ENCODE measurements at regions not wholly inside any gene's neighbourhood (a gene's known extent, or its start where the extent isn't known, plus 50 kb on each side); places are given as distances from the start of the nearest gene placed in this dataset.

DNA sequence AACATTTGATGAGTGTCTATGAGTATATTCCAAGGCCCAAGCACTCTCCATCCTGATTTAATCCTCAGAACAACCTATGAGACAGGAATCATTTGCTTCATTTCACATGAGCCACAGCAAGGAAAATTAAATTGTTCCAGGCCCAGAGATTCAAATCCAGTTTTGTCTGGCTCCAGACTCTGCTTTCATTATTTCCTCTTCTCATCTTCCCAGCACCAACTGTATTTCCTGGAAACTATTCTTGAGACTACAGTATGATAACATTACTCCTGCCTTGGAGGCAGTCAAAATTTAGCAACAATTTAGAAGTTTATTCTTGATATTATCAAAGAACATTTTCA is 194.5 kb downstream of the ZNF608 start:
- CTCF ChIA-PET = no interaction called here
- DNase-seq (ENCODE audit: low spot score) = no peak
- H3K4me1 ChIP-seq (ENCODE audit: insufficient read depth, low read length, poor library complexity, severe bottlenecking) = no peaks in the 10 kb centered on the region
- intact Hi-C loops (cut with micrococcal nuclease; ENCODE audit: unreplicated experiment) = no loop called here
- H3K36me3 ChIP-seq (ENCODE audit: insufficient read depth, low read length, poor library complexity, severe bottlenecking) = no peaks in the 10 kb centered on the region
- no peaks in the 10 kb centered on the region for H3K27me3 ChIP-seq (replicated peaks; ENCODE audit: insufficient read depth, low read depth, low read length, poor library complexity)
- POLR2A ChIA-PET (ENCODE audit: low non-redundant PET) = no interaction called here
- H3K4me3 ChIP-seq (ENCODE audit: low read depth, low read length, poor library complexity, severe bottlenecking) = no peak overlapping the region
- no peaks in the 10 kb centered on the region for H3K9me3 ChIP-seq (ENCODE audit: low read depth, low read length, poor library complexity, severe bottlenecking)
- no TSS peak for BruUV-seq (replicated peaks)
- no peak overlapping the region for H3K27ac ChIP-seq (ENCODE audit: low read depth, low read length, poor library complexity, severe bottlenecking)
- TF ChIP-seq, protein P1, sequence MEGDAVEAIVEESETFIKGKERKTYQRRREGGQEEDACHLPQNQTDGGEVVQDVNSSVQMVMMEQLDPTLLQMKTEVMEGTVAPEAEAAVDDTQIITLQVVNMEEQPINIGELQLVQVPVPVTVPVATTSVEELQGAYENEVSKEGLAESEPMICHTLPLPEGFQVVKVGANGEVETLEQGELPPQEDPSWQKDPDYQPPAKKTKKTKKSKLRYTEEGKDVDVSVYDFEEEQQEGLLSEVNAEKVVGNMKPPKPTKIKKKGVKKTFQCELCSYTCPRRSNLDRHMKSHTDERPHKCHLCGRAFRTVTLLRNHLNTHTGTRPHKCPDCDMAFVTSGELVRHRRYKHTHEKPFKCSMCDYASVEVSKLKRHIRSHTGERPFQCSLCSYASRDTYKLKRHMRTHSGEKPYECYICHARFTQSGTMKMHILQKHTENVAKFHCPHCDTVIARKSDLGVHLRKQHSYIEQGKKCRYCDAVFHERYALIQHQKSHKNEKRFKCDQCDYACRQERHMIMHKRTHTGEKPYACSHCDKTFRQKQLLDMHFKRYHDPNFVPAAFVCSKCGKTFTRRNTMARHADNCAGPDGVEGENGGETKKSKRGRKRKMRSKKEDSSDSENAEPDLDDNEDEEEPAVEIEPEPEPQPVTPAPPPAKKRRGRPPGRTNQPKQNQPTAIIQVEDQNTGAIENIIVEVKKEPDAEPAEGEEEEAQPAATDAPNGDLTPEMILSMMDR (conservative IDR thresholded peaks at IDR 0.05; ENCODE audit: low read depth, low read length) = no peak
- no peak for TF ChIP-seq EZH2 (IDR thresholded peaks at IDR 0.05; ENCODE audit: borderline replicate concordance, low read depth, low read length, poor library complexity, severe bottlenecking)

DNA sequence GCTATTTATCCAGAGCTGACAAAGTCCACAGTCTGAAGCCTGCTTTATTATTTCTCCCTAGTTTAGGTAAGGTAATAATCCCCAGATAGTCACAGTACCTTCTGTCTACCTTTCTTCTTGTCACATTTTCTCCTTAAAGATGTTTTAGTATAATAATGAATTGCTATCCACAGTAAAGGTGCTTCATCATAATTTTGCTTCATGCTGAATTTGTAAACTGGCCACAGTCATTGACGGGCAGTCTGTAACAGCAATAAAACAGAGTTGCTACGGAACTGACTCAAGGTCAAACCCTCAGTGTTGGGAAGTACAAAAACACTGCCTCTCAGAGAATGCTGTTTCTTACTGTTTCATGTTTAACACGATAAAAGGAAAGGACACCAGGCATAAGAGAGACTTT is 195.7 kb downstream of the ZNF608 start:
- H3K4me1 ChIP-seq (ENCODE audit: insufficient read depth, low read length, poor library complexity, severe bottlenecking) = no peaks in the 10 kb centered on the region
- ChIA-PET POLR2A (ENCODE audit: low non-redundant PET) (no interaction called here), CTCF (no interaction called here)
- no peaks in the 10 kb centered on the region for H3K9me3 ChIP-seq (ENCODE audit: low read depth, low read length, poor library complexity, severe bottlenecking)
- no peak overlapping the region for H3K27ac ChIP-seq (ENCODE audit: low read depth, low read length, poor library complexity, severe bottlenecking)
- H3K36me3 ChIP-seq (ENCODE audit: insufficient read depth, low read length, poor library complexity, severe bottlenecking) = no peaks in the 10 kb centered on the region
- H3K27me3 ChIP-seq (replicated peaks; ENCODE audit: insufficient read depth, low read depth, low read length, poor library complexity) = no peaks in the 10 kb centered on the region
- no peak overlapping the region for H3K4me3 ChIP-seq (ENCODE audit: low read depth, low read length, poor library complexity, severe bottlenecking)
- no TSS peak for BruUV-seq (replicated peaks)
- no peak for DNase-seq (ENCODE audit: low spot score)
- TF ChIP-seq, protein P1 (conservative IDR thresholded peaks at IDR 0.05; ENCODE audit: low read depth, low read length) = no peak
- no peak for TF ChIP-seq EZH2 (IDR thresholded peaks at IDR 0.05; ENCODE audit: borderline replicate concordance, low read depth, low read length, poor library complexity, severe bottlenecking)
- intact Hi-C loops (cut with micrococcal nuclease; ENCODE audit: unreplicated experiment) = no loop called here

DNA sequence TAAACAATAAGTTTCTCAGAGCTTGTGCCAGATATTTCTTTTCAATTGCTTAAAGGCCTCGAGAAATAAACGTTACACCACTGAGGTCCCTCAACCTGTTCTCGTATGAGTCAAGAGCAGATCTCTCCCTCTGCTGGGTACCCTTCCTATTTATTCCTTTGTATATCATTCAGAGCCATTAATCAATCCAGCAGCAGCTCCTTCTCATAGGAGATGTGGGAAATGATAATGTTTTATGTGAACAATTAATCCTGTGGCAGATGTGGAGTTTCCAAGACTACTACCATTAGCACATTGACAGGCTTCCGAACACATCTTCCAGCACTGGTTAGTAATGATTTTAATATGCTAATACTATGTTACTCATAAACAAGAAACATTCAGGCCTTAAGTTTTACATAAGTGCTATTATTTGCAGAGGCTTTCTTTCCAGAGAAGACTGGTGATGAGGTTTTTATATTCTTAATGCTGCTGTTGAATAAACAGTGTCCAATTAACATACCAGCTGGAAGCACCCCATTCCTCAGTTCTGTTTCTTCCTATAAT is 196.5 kb downstream of the ZNF608 start:
- H3K27ac ChIP-seq (ENCODE audit: low read depth, low read length, poor library complexity, severe bottlenecking) = no peak overlapping the region
- DNase-seq (ENCODE audit: low spot score) = no peak
- no peaks in the 10 kb centered on the region for H3K4me1 ChIP-seq (ENCODE audit: insufficient read depth, low read length, poor library complexity, severe bottlenecking)
- POLR2A ChIA-PET (ENCODE audit: low non-redundant PET) = no interaction called here
- TF ChIP-seq, protein P1 (conservative IDR thresholded peaks at IDR 0.05; ENCODE audit: low read depth, low read length) = no peak
- no peak for TF ChIP-seq EZH2 (IDR thresholded peaks at IDR 0.05; ENCODE audit: borderline replicate concordance, low read depth, low read length, poor library complexity, severe bottlenecking)
- intact Hi-C loops (cut with micrococcal nuclease; ENCODE audit: unreplicated experiment) = no loop called here
- no TSS peak for BruUV-seq (replicated peaks)
- H3K27me3 ChIP-seq (replicated peaks; ENCODE audit: insufficient read depth, low read depth, low read length, poor library complexity) = no peaks in the 10 kb centered on the region
- no peaks in the 10 kb centered on the region for H3K9me3 ChIP-seq (ENCODE audit: low read depth, low read length, poor library complexity, severe bottlenecking)
- no peak overlapping the region for H3K4me3 ChIP-seq (ENCODE audit: low read depth, low read length, poor library complexity, severe bottlenecking)
- no peaks in the 10 kb centered on the region for H3K36me3 ChIP-seq (ENCODE audit: insufficient read depth, low read length, poor library complexity, severe bottlenecking)
- CTCF ChIA-PET = no interaction called here
